ENCODE measurements at regions not wholly inside any gene's neighbourhood (a gene's known extent, or its start where the extent isn't known, plus 50 kb on each side); places are given as distances from the start of the nearest gene placed in this dataset.

GRCh38 chr15:93882141-93882540 lies 349.2 kb upstream of the MCTP2 start:
- Histone ChIP-seq H3K23ac (ENCODE audit: low read depth, low read length) (no peak overlapping the region), H4K8ac (ENCODE audit: low read depth in 2 of 2, low read length in 2 of 2) (no peak overlapping the region), H3K9me3 (ENCODE audit: control insufficient read depth, insufficient read depth, low read length) (peaks cover 9% of the 10 kb centered on the region; the same call in 1 of the 2 replicates), H2AK9ac (replicated peaks; ENCODE audit: low read depth, low read length, poor library complexity) (no peak overlapping the region), H3K4ac (ENCODE audit: low read depth, low read length) (no peak overlapping the region), H4K91ac (ENCODE audit: insufficient read depth, low read depth, low read length) (no peak overlapping the region), H3K27me3 (ENCODE audit: control insufficient read depth, insufficient read depth, low read length) (no peaks in the 10 kb centered on the region), H4K20me1 (ENCODE audit: insufficient read depth, low read length) (no peaks in the 10 kb centered on the region), H3K27ac (ENCODE audit: insufficient read depth, low read length) (no peak overlapping the region), H2BK120ac (ENCODE audit: low read depth, low read length) (no peak overlapping the region), H2BK20ac (ENCODE audit: low read depth, low read length) (no peak overlapping the region), H3K14ac (replicated peaks; ENCODE audit: low read depth, low read length) (no peak overlapping the region), H4K5ac (ENCODE audit: low read depth, low read length) (no peak overlapping the region), H3K9me1 (ENCODE audit: insufficient read depth, low read length) (no peaks in the 10 kb centered on the region), H3K79me1 (ENCODE audit: low read depth in 1 of 2, low read length in 2 of 2) (no peaks in the 10 kb centered on the region), H3K36me3 (ENCODE audit: control insufficient read depth, insufficient read depth, low read length) (no peaks in the 10 kb centered on the region), H3K9ac (ENCODE audit: low read depth, low read length) (no peak overlapping the region), H2BK15ac (ENCODE audit: low read depth, low read length) (no peak overlapping the region), H3K4me3 (ENCODE audit: insufficient read depth, low read depth, low read length) (no peak overlapping the region), H2BK5ac (ENCODE audit: low read depth, low read length, poor library complexity, severe bottlenecking) (no peak overlapping the region), H3K4me2 (ENCODE audit: low read depth, low read length) (no peak overlapping the region), H3K18ac (ENCODE audit: low read depth, low read length) (no peak overlapping the region), H3K4me1 (ENCODE audit: control insufficient read depth, insufficient read depth, low read length) (no peaks in the 10 kb centered on the region), H2AK5ac (ENCODE audit: low read depth, low read length) (no peak overlapping the region), H3K56ac (ENCODE audit: extremely low read depth, insufficient read depth, low read length) (no peak overlapping the region), H2AFZ (replicated peaks; ENCODE audit: low read length, poor library complexity) (no peak overlapping the region)
- no peak for DNase-seq
- intact Hi-C loops (cut with micrococcal nuclease) = no loop called here
- no TSS peak for BruUV-seq (replicated peaks)
- no peak for TF ChIP-seq POLR2A (IDR thresholded peaks at IDR 0.05; ENCODE audit: low read depth, low read length)
- TF ChIP-seq CTCF (conservative IDR thresholded peaks at IDR 0.05; ENCODE audit: low read depth, low read length) = no peak
- TF ChIP-seq RAD21 (IDR thresholded peaks at IDR 0.05; ENCODE audit: low read length) = no peak
- no peak for TF ChIP-seq MAZ (IDR thresholded peaks at IDR 0.05; ENCODE audit: borderline replicate concordance, low read depth, low read length)
- no peak for TF ChIP-seq RCOR1 (IDR thresholded peaks at IDR 0.05; ENCODE audit: insufficient replicate concordance, low read length)
- no peak for TF ChIP-seq SMC3 (IDR thresholded peaks at IDR 0.05; ENCODE audit: low read depth, low read length)
- TF ChIP-seq RFX5 (IDR thresholded peaks at IDR 0.05; ENCODE audit: low read depth, low read length) = no peak
- TF ChIP-seq ELK1 (IDR thresholded peaks at IDR 0.05; ENCODE audit: borderline replicate concordance, low read depth, low read length) = no peak
- no peak for TF ChIP-seq CHD1 (IDR thresholded peaks at IDR 0.05; ENCODE audit: low read depth, low read length)
- no peak for TF ChIP-seq CEBPB (IDR thresholded peaks at IDR 0.05; ENCODE audit: low read depth, low read length)
- no peak for TF ChIP-seq BHLHE40 (IDR thresholded peaks at IDR 0.05; ENCODE audit: low read depth, low read length)
- TF ChIP-seq MAFK (IDR thresholded peaks at IDR 0.05; ENCODE audit: low read depth, low read length) = no peak
- TF ChIP-seq NFE2L2 (IDR thresholded peaks at IDR 0.05; ENCODE audit: low read depth, low read length) = no peak
- TF ChIP-seq MXI1 (IDR thresholded peaks at IDR 0.05; ENCODE audit: borderline replicate concordance, low read depth, low read length) = no peak
- TF ChIP-seq FOS (IDR thresholded peaks at IDR 0.05; ENCODE audit: low read depth, low read length) = no peak
- TF ChIP-seq USF2 (IDR thresholded peaks at IDR 0.05; ENCODE audit: low read depth, low read length) = no peak
- ChIA-PET CTCF (no interaction called here), POLR2A (ENCODE audit: unreplicated experiment) (no interaction called here)
- WGBS, 2 experiments (ENCODE audit: extremely low coverage in 2 of 2, insufficient read length in 1 of 2) = no CpG with 5 or more reads among the region's 1 CpG
- dilution Hi-C loops (cut with HindIII; ENCODE audit: low sequenced_read_pairs, unreplicated experiment) = no loop called here
- ATAC-seq (ENCODE audit: low read depth) = no peak
- in situ Hi-C loops (cut with MboI; ENCODE audit: low sequenced_read_pairs) = no loop called here
